HL-60 (cell line): ENCODE measurements at regions not wholly inside any gene's neighbourhood (a gene's known extent, or its start where the extent isn't known, plus 50 kb on each side); places are given as distances from the start of the nearest gene placed in this dataset.

Experiments
- DNase-seq, 2 experiments: peaks; one replicate each; pipeline ENCODE4 v3.0.0-alpha.2; 2010 to 2020; ENCODE audit warnings: low read depth in 1 of 2, low spot score in 1 of 2
- H3K27ac ChIP-seq: fragments of 250-450 bp; sonication (Bioruptor Pico); replicated peaks from 2 replicates; pipeline ENCODE4 v1.5.1; 2020; ENCODE audit warnings: mild to moderate bottlenecking, moderate library complexity
- H3K27me3 ChIP-seq: fragments of 250-450 bp; sonication (Bioruptor Pico); 2 replicates; pipeline ENCODE4 v1.5.1; 2021; ENCODE audit warnings: mild to moderate bottlenecking, moderate library complexity; ENCODE audit not compliant: insufficient read depth, poor library complexity, severe bottlenecking
- H3K4me3 ChIP-seq: replicated peaks from 2 replicates; pipeline ENCODE4 v1.5.1; 2011; ENCODE audit warnings: mild to moderate bottlenecking, control low read depth, low read length; ENCODE audit not compliant: insufficient read depth
- CTCF ChIP-seq: IDR thresholded peaks from one replicate; pipeline ENCODE4 v1.5.1; 2011; ENCODE audit warnings: low read length, control low read depth, inconsistent platforms; ENCODE audit not compliant: insufficient read depth
- GABPA ChIP-seq: IDR thresholded peaks from 2 replicates; pipeline ENCODE4 v1.6.1; 2012; ENCODE audit warnings: low read depth
- POLR2AphosphoS5 ChIP-seq: IDR thresholded peaks from 2 replicates; pipeline ENCODE4 v1.6.1; 2012; ENCODE audit warnings: low read depth
- REST ChIP-seq: IDR thresholded peaks from 2 replicates; pipeline ENCODE4 v1.6.1; 2012; ENCODE audit warnings: low read depth; ENCODE audit not compliant: insufficient replicate concordance
- SPI1 ChIP-seq: IDR thresholded peaks from 2 replicates; pipeline ENCODE4 v1.6.1; 2012; ENCODE audit warnings: low read depth, mild to moderate bottlenecking, borderline replicate concordance

- no peak for DNase-seq
- TF ChIP-seq CTCF, result no peak
- no peak for TF ChIP-seq POLR2AphosphoS5
- no peak for TF ChIP-seq REST
- no peak for TF ChIP-seq GABPA
- no peak for TF ChIP-seq SPI1
- H3K4me3 ChIP-seq, result no peak overlapping the region
- H3K27me3 ChIP-seq, result no peaks in the 10 kb centered on the region
- H3K27ac ChIP-seq, result no peak overlapping the region
Measured at GRCh38 chr20:20791664-20792568, 79.5 kb upstream of the RALGAPA2 start.

GRCh38 chr20:20788308-20788707 lies 75.9 kb upstream of the RALGAPA2 start:
- no peak for TF ChIP-seq CTCF
- no peak for TF ChIP-seq POLR2AphosphoS5
- TF ChIP-seq SPI1, result no peak
- TF ChIP-seq GABPA, result no peak
- TF ChIP-seq REST, result no peak
- no peak overlapping the region for H3K4me3 ChIP-seq
- no peak overlapping the region for H3K27ac ChIP-seq
- H3K27me3 ChIP-seq, result no peaks in the 10 kb centered on the region
- no peak for DNase-seq

- no peak for TF ChIP-seq CTCF
- TF ChIP-seq SPI1, result peak; percentile 97
- TF ChIP-seq REST, result no peak
- H3K27ac ChIP-seq, result peak overlapping the region; percentile 67
- peak; percentile 50 to 87 for DNase-seq
- H3K27me3 ChIP-seq, result no peaks in the 10 kb centered on the region
- no peak overlapping the region for H3K4me3 ChIP-seq
Measured at GRCh38 chr20:20786428-20786827, 74.0 kb upstream of the RALGAPA2 start.
